Mesendoderm (in vitro differentiated cells): ENCODE measurements at regions not wholly inside any gene's neighbourhood (a gene's known extent, or its start where the extent isn't known, plus 50 kb on each side); places are given as distances from the start of the nearest gene placed in this dataset.

Experiments used
- DNase-seq: peaks from one replicate; pipeline ENCODE4 v3.0.0; 2013
- H2AK5ac ChIP-seq: 2 replicates; pipeline ENCODE4 v1.6.1; 2013; ENCODE audit warnings: low read length, inconsistent platforms
- H2BK120ac ChIP-seq: 2 replicates; pipeline ENCODE4 v1.6.1; 2013; ENCODE audit warnings: low read depth, mild to moderate bottlenecking, low read length, moderate library complexity, mixed read lengths
- H2BK15ac ChIP-seq: replicated peaks from 2 replicates; pipeline ENCODE4 v1.6.1; 2013; ENCODE audit warnings: low read depth, mild to moderate bottlenecking, moderate library complexity
- H2BK5ac ChIP-seq: 2 replicates; pipeline ENCODE4 v1.6.1; 2013; ENCODE audit warnings: low read length, inconsistent platforms
- H3K18ac ChIP-seq: 2 replicates; pipeline ENCODE4 v1.6.1; 2013; ENCODE audit warnings: mild to moderate bottlenecking, low read length, mixed read lengths
- H3K23ac ChIP-seq: one replicate; pipeline ENCODE4 v1.6.1; 2013; ENCODE audit warnings: low read length
- H3K27ac ChIP-seq: 2 replicates; pipeline ENCODE4 v1.5.1; 2013; ENCODE audit warnings: low read depth, mild to moderate bottlenecking, inconsistent platforms, low read length, moderate library complexity
- H3K27me3 ChIP-seq: 2 replicates; pipeline ENCODE4 v1.6.1; 2013; ENCODE audit warnings: low read length, control low read depth, mild to moderate bottlenecking, inconsistent platforms; ENCODE audit not compliant: insufficient read depth, poor library complexity
- H3K36me3 ChIP-seq: 2 replicates; pipeline ENCODE4 v1.6.1; 2013; ENCODE audit warnings: low read length, inconsistent platforms; ENCODE audit not compliant: control insufficient read depth, insufficient read depth
- H3K4ac ChIP-seq: one replicate; pipeline ENCODE4 v1.6.1; 2013; ENCODE audit warnings: low read depth, mild to moderate bottlenecking, low read length, moderate library complexity
- H3K4me1 ChIP-seq: 2 replicates; pipeline ENCODE4 v1.6.1; 2013; ENCODE audit warnings: low read depth, low read length, inconsistent platforms; ENCODE audit not compliant: control insufficient read depth
- H3K4me2 ChIP-seq: 2 replicates; pipeline ENCODE4 v1.6.1; 2013; ENCODE audit warnings: low read length
- H3K4me3 ChIP-seq: 2 replicates; pipeline ENCODE4 v1.5.1; 2013; ENCODE audit warnings: mild to moderate bottlenecking, low read length
- H3K56ac ChIP-seq: one replicate; pipeline ENCODE4 v1.6.1; 2013; ENCODE audit warnings: low read length
- H3K79me1 ChIP-seq: 2 replicates; pipeline ENCODE4 v1.6.1; 2013; ENCODE audit warnings: low read length, inconsistent platforms
- H3K79me2 ChIP-seq: 2 replicates; pipeline ENCODE4 v1.6.1; 2013; ENCODE audit warnings: mild to moderate bottlenecking, low read length; ENCODE audit not compliant: control insufficient read depth, insufficient read depth
- H3K9ac ChIP-seq: 2 replicates; pipeline ENCODE4 v1.6.1; 2013; ENCODE audit warnings: low read length, inconsistent platforms
- H4K5ac ChIP-seq: one replicate; pipeline ENCODE4 v1.6.1; 2013; ENCODE audit warnings: low read length
- H4K8ac ChIP-seq: one replicate; pipeline ENCODE4 v1.6.1; 2013; ENCODE audit warnings: low read depth, mild to moderate bottlenecking, control low read depth, low read length, moderate library complexity
- WGBS: extraction: QIAGEN DNeasy Blood & Tissue Kit; methylation state at CpG from one replicate; pipeline ENCODE4 v1.1.7; 2013; ENCODE audit warnings: low lambda C conversion rate, missing lambda C conversion rate; ENCODE audit not compliant: insufficient coverage; ENCODE audit errors: extremely low coverage; 5-methylcytosine and 5-hydroxymethylcytosine counted together

GRCh38 chr2:128590309-128591021 lies 271.8 kb upstream of the HS6ST1 start:
- H2BK5ac ChIP-seq, result no peak overlapping the region
- no peak overlapping the region for H3K23ac ChIP-seq
- H3K4me1 ChIP-seq, result no peaks in the 10 kb centered on the region
- H3K79me1 ChIP-seq, result no peaks in the 10 kb centered on the region
- no peak overlapping the region for H3K4me2 ChIP-seq
- H4K8ac ChIP-seq, result no peak overlapping the region
- H3K27me3 ChIP-seq, result no peaks in the 10 kb centered on the region
- no peak overlapping the region for H2AK5ac ChIP-seq
- no peaks in the 10 kb centered on the region for H3K79me2 ChIP-seq
- no peak overlapping the region for H3K27ac ChIP-seq
- H3K4me3 ChIP-seq, result no peak overlapping the region
- H3K56ac ChIP-seq, result no peak overlapping the region
- H3K18ac ChIP-seq, result no peak overlapping the region
- no peak overlapping the region for H2BK15ac ChIP-seq
- DNase-seq, result no peak
- H2BK120ac ChIP-seq, result no peak overlapping the region
- H3K4ac ChIP-seq, result no peak overlapping the region
- H4K5ac ChIP-seq, result no peak overlapping the region
- H3K36me3 ChIP-seq, result no peaks in the 10 kb centered on the region
- WGBS, result no CpG with 5 or more reads among the region's 12 CpGs
- H3K9ac ChIP-seq, result no peak overlapping the region

DNA sequence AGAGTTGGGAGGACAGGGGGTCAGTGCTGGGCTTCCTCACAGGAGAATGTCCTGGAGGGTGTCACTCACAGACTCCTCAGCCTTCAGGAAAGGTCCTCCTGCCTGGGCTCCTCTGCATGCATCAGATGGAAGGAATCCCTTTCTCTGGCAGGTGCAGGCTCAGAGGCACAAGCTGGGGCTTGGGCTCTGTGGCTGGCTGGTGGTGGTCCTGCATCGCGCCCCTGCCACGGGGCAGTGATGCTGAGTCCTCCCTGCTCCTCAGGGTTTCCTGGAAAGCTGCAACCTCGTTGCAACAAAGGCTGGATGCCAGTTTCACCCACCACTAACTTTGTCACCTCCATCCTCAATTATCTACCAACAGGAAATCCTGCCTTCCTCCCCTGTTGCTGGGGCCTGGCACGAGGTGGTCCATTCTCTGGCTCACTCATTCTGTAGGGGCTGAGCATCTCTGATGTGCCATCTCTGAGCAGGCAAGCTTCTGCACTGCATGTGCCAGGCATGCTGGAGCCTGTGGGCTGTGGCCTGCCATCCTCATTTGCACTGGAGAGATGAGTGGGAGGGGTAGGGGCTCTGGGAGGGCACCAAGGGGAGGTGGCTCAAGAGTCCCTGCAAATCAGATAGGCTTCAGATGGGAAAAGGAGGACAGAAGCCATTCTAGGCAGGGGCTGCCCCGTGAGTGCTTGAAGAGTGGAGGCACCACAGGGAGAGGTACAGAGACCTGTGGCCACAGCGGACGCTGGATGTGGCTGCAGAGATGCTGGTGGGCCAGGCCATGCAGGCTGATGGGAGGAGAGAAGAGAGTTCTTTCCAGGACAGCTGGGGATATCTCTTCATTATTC lies 272.6 kb upstream of the HS6ST1 start:
- Histone ChIP-seq H2BK15ac (no peak overlapping the region), H2BK5ac (no peak overlapping the region), H3K4ac (no peak overlapping the region), H3K18ac (no peak overlapping the region), H3K56ac (no peak overlapping the region), H3K4me2 (no peak overlapping the region), H3K79me2 (no peaks in the 10 kb centered on the region), H2AK5ac (no peak overlapping the region), H4K5ac (no peak overlapping the region), H3K79me1 (no peaks in the 10 kb centered on the region), H3K27me3 (no peaks in the 10 kb centered on the region), H3K36me3 (no peaks in the 10 kb centered on the region), H3K27ac (no peak overlapping the region), H3K9ac (no peak overlapping the region), H4K8ac (no peak overlapping the region), H3K4me3 (no peak overlapping the region), H3K4me1 (no peaks in the 10 kb centered on the region), H3K23ac (no peak overlapping the region), H2BK120ac (no peak overlapping the region)
- no peak for DNase-seq
- WGBS, result no CpG with 5 or more reads among the region's 8 CpGs

DNA sequence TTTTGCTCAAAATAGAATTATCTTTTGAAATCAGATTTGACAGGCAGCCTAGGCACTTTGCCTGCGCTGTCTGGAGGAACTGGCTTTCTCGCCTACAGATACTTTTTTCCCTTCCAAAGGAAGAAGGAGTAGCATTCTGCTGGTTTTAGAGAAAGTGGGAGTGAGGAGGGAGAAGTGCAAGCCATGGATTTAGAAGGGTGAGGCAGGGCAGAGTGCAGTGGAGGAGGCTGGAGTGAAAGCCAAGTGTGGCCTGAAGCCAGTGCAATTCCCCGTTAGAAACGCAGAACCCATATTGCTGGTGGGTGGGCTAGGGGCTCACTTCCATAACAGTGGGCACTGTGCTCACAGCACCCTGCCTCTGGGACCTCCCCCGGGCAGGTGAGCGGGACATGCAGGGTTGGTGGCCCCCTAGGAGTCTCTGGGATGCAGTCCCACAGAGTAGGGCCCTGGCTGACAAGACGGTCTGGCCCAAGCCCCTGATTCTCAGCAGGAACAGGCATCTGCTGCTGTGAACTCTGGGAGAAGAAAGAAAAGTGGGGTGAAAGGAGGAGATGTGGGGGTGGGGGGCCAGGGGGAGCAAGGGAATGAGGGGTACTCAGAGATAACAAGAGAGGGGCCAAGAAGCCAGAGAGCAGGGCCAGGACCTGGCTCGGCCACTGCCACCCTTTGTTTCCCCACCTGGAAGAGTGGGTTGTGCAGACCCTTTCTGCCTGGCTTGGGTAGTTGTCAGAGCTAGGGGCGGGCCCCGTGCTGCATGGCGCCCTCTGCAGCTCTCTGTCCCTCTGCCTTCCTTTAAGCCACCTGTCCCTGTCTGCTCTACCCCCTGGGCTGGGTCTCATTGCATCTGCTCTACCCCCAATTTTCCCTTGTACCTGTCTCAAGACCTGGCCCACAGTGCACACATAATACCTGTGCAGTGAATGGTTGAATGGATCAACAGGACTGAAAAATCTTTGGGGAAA lies 273.5 kb upstream of the HS6ST1 start:
- Histone ChIP-seq H3K4ac (no peak overlapping the region), H3K4me3 (no peak overlapping the region), H4K8ac (no peak overlapping the region), H3K18ac (no peak overlapping the region), H3K79me1 (no peaks in the 10 kb centered on the region), H3K4me1 (no peaks in the 10 kb centered on the region), H3K23ac (no peak overlapping the region), H3K9ac (no peak overlapping the region), H2BK5ac (no peak overlapping the region), H2BK120ac (no peak overlapping the region), H3K27ac (no peak overlapping the region), H3K79me2 (no peaks in the 10 kb centered on the region), H3K4me2 (no peak overlapping the region), H3K36me3 (no peaks in the 10 kb centered on the region), H3K27me3 (no peaks in the 10 kb centered on the region), H2BK15ac (no peak overlapping the region), H2AK5ac (no peak overlapping the region), H4K5ac (no peak overlapping the region), H3K56ac (no peak overlapping the region)
- no peak for DNase-seq
- no CpG with 5 or more reads among the region's 11 CpGs for WGBS

- Histone ChIP-seq H3K18ac (no peak overlapping the region), H3K36me3 (no peaks in the 10 kb centered on the region)
Measured at GRCh38 chr2:128593518-128593878, 274.8 kb upstream of the HS6ST1 start.

DNA sequence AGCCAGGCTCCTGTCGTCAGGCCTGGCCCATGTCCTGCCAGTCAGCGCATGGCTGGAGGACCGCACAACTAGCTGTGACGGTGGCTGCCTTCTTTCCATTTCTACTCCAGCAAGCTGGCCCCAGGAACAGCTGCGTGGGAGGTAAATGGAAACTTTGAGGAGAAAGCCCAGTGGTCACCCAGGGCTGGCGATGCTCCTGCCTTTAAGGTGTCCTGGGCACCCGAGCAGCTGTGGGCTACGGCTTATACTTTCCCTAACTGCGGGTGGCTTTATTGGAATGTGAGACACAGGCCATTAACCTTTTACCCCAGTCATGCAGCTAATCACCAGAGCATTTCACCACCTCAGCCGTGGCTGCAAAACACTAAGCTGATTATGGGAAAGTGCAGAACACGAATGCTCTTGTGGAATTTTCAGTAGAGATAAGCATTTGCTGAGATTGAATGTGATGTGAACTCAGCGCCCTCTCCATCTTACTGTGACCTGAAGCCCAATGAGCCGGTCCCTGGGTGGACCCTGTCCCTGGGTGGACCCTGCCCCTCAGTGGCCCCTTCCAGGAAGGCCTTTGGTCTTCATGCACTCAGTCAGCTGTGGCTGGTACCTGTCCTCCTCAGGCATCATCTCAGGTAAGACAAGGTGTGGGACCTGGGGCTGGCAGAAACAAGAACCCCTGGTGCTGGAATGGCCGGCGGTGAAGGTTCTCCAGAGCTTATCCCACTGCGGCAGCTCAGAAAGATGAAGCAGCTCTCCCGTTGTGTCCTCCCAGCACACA lies 275.4 kb upstream of the HS6ST1 start:
- no peak overlapping the region for H3K9ac ChIP-seq
- H4K8ac ChIP-seq, result no peak overlapping the region
- peak overlapping the region; percentile 25 for H3K56ac ChIP-seq
- H4K5ac ChIP-seq, result no peak overlapping the region
- no peak overlapping the region for H3K4me3 ChIP-seq
- H3K79me1 ChIP-seq, result no peaks in the 10 kb centered on the region
- DNase-seq, result peak; percentile 41
- H3K4ac ChIP-seq, result no peak overlapping the region
- H3K79me2 ChIP-seq, result no peaks in the 10 kb centered on the region
- no peak overlapping the region for H2BK120ac ChIP-seq
- H2BK5ac ChIP-seq, result no peak overlapping the region
- H2AK5ac ChIP-seq, result no peak overlapping the region
- no peak overlapping the region for H3K4me2 ChIP-seq
- no peaks in the 10 kb centered on the region for H3K4me1 ChIP-seq
- no peaks in the 10 kb centered on the region for H3K27me3 ChIP-seq
- H3K23ac ChIP-seq, result no peak overlapping the region
- no peak overlapping the region for H3K18ac ChIP-seq
- H3K36me3 ChIP-seq, result no peaks in the 10 kb centered on the region
- no CpG with 5 or more reads among the region's 17 CpGs for WGBS
- no peak overlapping the region for H2BK15ac ChIP-seq
- no peak overlapping the region for H3K27ac ChIP-seq

More at GRCh38 chr2:128593518-128593878, 274.8 kb upstream of the HS6ST1 start:
- WGBS, result no CpG with 5 or more reads among the region's 3 CpGs
- Histone ChIP-seq H3K27ac (no peak overlapping the region), H4K5ac (no peak overlapping the region), H2BK5ac (no peak overlapping the region), H2AK5ac (no peak overlapping the region), H4K8ac (no peak overlapping the region), H3K56ac (peak overlapping the region; percentile 25), H3K9ac (no peak overlapping the region), H2BK120ac (no peak overlapping the region), H3K79me1 (no peaks in the 10 kb centered on the region), H3K79me2 (no peaks in the 10 kb centered on the region), H3K4me3 (no peak overlapping the region), H3K27me3 (no peaks in the 10 kb centered on the region), H3K4me2 (no peak overlapping the region), H2BK15ac (no peak overlapping the region), H3K4ac (no peak overlapping the region), H3K4me1 (no peaks in the 10 kb centered on the region), H3K23ac (no peak overlapping the region)
- no peak for DNase-seq
